Loucy (cell line): ENCODE measurements at regions not wholly inside any gene's neighbourhood (a gene's known extent, or its start where the extent isn't known, plus 50 kb on each side); places are given as distances from the start of the nearest gene placed in this dataset.

Experiments used
- EZH2phosphoT487 ChIP-seq: fragments of 200-600 bp; IDR thresholded peaks from 2 replicates; pipeline ENCODE4 v1.6.1; 2018; ENCODE audit warnings: antibody characterized with exemption, mild to moderate bottlenecking, moderate library complexity, borderline replicate concordance
- TF ChIP-seq, protein P1 (sequence below): fragments of 200-600 bp; sonication (generic); conservative IDR thresholded peaks from 2 replicates; pipeline ENCODE4 v1.5.1; 2014; ENCODE audit warnings: mild to moderate bottlenecking, antibody characterized with exemption, low read length

DNA sequence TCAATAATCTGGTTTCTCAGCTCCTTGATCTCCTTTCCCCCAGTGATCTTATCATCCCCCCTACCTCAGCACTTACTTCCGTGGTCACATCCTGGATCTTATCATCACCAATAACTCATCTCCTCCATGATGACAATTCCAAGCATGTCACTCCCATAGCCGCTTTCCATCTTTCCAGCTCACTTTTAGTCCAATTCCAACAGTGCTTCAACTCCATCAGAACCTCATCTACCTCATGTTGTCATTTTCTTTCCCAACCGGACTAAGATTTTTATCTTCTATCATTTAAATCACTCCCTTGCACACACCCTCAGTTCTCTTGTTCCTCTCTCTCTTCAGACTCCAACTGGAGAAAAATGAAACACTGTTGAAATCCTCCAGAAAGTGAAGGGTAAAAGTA, 75.9 kb upstream of the UBE2E2 start:
- TF ChIP-seq EZH2phosphoT487, result no peak
- TF ChIP-seq, protein P1, sequence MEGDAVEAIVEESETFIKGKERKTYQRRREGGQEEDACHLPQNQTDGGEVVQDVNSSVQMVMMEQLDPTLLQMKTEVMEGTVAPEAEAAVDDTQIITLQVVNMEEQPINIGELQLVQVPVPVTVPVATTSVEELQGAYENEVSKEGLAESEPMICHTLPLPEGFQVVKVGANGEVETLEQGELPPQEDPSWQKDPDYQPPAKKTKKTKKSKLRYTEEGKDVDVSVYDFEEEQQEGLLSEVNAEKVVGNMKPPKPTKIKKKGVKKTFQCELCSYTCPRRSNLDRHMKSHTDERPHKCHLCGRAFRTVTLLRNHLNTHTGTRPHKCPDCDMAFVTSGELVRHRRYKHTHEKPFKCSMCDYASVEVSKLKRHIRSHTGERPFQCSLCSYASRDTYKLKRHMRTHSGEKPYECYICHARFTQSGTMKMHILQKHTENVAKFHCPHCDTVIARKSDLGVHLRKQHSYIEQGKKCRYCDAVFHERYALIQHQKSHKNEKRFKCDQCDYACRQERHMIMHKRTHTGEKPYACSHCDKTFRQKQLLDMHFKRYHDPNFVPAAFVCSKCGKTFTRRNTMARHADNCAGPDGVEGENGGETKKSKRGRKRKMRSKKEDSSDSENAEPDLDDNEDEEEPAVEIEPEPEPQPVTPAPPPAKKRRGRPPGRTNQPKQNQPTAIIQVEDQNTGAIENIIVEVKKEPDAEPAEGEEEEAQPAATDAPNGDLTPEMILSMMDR, result no peak
